Colonic mucosa (tissue), 4 donors: ENCODE measurements at regions not wholly inside any gene's neighbourhood (a gene's known extent, or its start where the extent isn't known, plus 50 kb on each side); places are given as distances from the start of the nearest gene placed in this dataset.

Experiments
- DNase-seq: peaks from one replicate; pipeline ENCODE4 v3.0.0-alpha.2; 2020
- H3K27ac ChIP-seq: fragments of 200-600 bp; one replicate; pipeline ENCODE4 v1.8.0; 2021
- H3K27me3 ChIP-seq: fragments of 200-600 bp; one replicate; pipeline ENCODE4 v1.8.0; 2021
- H3K36me3 ChIP-seq: fragments of 200-600 bp; one replicate; pipeline ENCODE4 v1.8.0; 2021
- H3K4me1 ChIP-seq: fragments of 200-600 bp; one replicate; pipeline ENCODE4 v1.8.0; 2021; ENCODE audit warnings: mild to moderate bottlenecking
- H3K4me3 ChIP-seq: fragments of 200-600 bp; one replicate; pipeline ENCODE4 v1.8.0; 2021
- H3K9ac ChIP-seq, 2 donors: one replicate each; pipeline ENCODE4 v1.7.0; 2013; ENCODE audit warnings: control low read depth in 2 of 2, low read depth in 2 of 2, low read length in 2 of 2
- H3K9me3 ChIP-seq: fragments of 200-600 bp; one replicate; pipeline ENCODE4 v1.8.0; 2021
- CTCF ChIP-seq: fragments of 200-600 bp; IDR thresholded peaks from one replicate; pipeline ENCODE4 v1.8.0; 2022; ENCODE audit warnings: antibody characterized with exemption, mild to moderate bottlenecking
- intact Hi-C: fragments of 100-400 bp; cut with DNase I; formaldehyde crosslinking; loops from one replicate; pipeline ENCODE4 v1.14.1; 2022
- donor health status: healthy.
- donor health status: DM: no; HTN: no; CAD: no.
- donor health status: DM: no; HTN: no; CAD: no.

GRCh38 chr11:134911514-134912180, 499.6 kb upstream of the B3GAT1 start:
- intact Hi-C loops = no loop called here
- Histone ChIP-seq H3K27me3 (no peaks in the 10 kb centered on the region), H3K36me3 (no peaks in the 10 kb centered on the region), H3K4me1 (no peaks in the 10 kb centered on the region), H3K9me3 (no peaks in the 10 kb centered on the region), H3K4me3 (no peak overlapping the region), H3K9ac (no peak overlapping the region), H3K27ac (no peak overlapping the region)
- DNase-seq = no peak
- TF ChIP-seq CTCF = no peak

- H3K27ac ChIP-seq = no peak overlapping the region
These were observed 496.5 kb upstream of the B3GAT1 start for GRCh38 chr11:134908583-134908982.

GRCh38 chr11:134907636-134908035, 495.6 kb upstream of the B3GAT1 start:
- no peaks in the 10 kb centered on the region for H3K4me1 ChIP-seq
- no peak for TF ChIP-seq CTCF
- no peak for DNase-seq
- H3K4me3 ChIP-seq = no peak overlapping the region
- H3K36me3 ChIP-seq = no peaks in the 10 kb centered on the region
- no peak overlapping the region for H3K9ac ChIP-seq
- no peaks in the 10 kb centered on the region for H3K9me3 ChIP-seq
- no peak overlapping the region for H3K27ac ChIP-seq
- intact Hi-C loops = no loop called here
- no peaks in the 10 kb centered on the region for H3K27me3 ChIP-seq

More at GRCh38 chr11:134908583-134908982, 496.5 kb upstream of the B3GAT1 start:
- no peaks in the 10 kb centered on the region for H3K27me3 ChIP-seq
- H3K4me1 ChIP-seq = no peaks in the 10 kb centered on the region
- no peaks in the 10 kb centered on the region for H3K36me3 ChIP-seq
- H3K9ac ChIP-seq = no peak overlapping the region
- no peak for TF ChIP-seq CTCF
- H3K4me3 ChIP-seq = no peak overlapping the region
- intact Hi-C loops = no loop called here
- no peaks in the 10 kb centered on the region for H3K9me3 ChIP-seq
- DNase-seq = no peak

- H3K4me1 ChIP-seq = no peaks in the 10 kb centered on the region
- intact Hi-C loops = no loop called here
- no peaks in the 10 kb centered on the region for H3K27me3 ChIP-seq
- H3K9me3 ChIP-seq = no peaks in the 10 kb centered on the region
- TF ChIP-seq CTCF = no peak
- H3K27ac ChIP-seq = no peak overlapping the region
- no peak overlapping the region for H3K4me3 ChIP-seq
- no peak for DNase-seq
- H3K36me3 ChIP-seq = no peaks in the 10 kb centered on the region
- H3K9ac ChIP-seq = no peak overlapping the region
These were observed 494.4 kb upstream of the B3GAT1 start for GRCh38 chr11:134906356-134906955.

- Histone ChIP-seq H3K4me3 (no peak overlapping the region), H3K36me3 (no peaks in the 10 kb centered on the region), H3K9me3 (no peaks in the 10 kb centered on the region), H3K27ac (no peak overlapping the region), H3K4me1 (no peaks in the 10 kb centered on the region), H3K9ac (no peak overlapping the region), H3K27me3 (no peaks in the 10 kb centered on the region)
- DNase-seq = no peak
- intact Hi-C loops = no loop called here
- TF ChIP-seq CTCF = no peak
These were observed 493.9 kb upstream of the B3GAT1 start for GRCh38 chr11:134905928-134906327.
